Retina (tissue), 1 donor: ENCODE measurements at regions not wholly inside any gene's neighbourhood (a gene's known extent, or its start where the extent isn't known, plus 50 kb on each side); places are given as distances from the start of the nearest gene placed in this dataset.

Experiments used
- DNase-seq: peaks from one replicate; pipeline ENCODE4 v3.0.0-alpha.2; 2016

DNA sequence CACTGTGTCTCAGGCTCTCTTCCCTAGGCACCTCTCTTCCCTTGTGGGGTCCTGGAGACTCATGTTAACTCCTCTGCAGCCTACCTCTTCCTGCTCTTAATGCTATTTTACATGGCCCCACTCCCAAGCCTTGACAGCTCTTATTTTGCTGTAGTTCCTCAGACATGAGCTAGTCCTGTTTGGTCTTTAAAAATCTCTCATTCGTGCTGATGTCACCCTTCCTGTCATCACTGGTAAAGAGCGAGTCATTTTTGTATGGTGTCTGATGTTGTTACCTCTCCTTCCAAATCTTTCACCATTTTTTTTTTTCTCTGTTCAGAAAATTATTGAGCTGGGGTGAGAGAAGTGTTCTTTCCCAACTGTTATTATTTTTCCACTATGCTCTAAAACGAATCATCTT, 84.8 kb upstream of the ZBED5 start:
- no peak for DNase-seq

DNA sequence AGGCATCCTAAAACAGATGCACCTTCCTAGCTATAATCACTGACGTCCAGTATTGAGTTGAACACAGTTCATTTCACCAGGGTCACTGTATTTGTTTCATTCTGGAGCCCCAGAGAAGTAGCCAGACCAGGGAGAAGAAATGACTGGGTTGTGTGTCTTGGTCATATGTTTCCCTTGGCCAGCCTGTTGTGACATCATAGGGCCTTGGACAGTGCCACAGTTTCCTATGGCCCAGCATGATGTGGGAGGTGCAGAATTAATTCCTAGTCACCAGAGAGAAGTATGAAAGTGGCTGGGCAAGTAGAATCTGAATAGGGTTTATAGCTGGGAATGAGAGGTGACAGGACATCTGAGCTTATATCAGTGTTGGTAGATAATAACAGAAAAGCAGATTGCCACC, 84.0 kb upstream of the ZBED5 start:
- DNase-seq: no peak

GRCh38 chr11:10941414-10941813, 83.6 kb upstream of the ZBED5 start:
- no peak for DNase-seq

GRCh38 chr11:10938650-10939387, 81.0 kb upstream of the ZBED5 start:
- no peak for DNase-seq

DNA sequence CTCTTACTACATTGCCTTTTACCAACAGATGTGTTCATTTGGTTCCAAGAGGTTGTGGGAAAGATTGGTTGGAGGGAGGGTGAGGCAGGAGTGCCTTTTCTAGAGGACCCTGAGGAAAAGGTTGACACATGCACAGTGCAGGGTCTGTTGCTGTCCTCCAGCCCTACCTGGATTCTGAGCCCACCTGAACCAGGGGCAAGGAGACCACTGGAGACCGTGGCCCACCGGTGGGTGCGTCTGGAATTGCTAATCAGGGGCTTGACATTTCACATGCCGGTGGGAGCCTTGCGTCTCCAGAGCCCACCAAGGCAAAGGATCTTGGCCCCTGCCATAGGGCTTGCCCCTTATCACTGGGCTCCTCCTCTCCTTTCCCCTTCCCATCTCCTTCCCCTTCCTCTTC, 80.4 kb upstream of the ZBED5 start:
- no peak for DNase-seq

GRCh38 chr11:10937385-10937771, 79.5 kb upstream of the ZBED5 start:
- peak; percentile 25 for DNase-seq

GRCh38 chr11:10936626-10937384, 79.0 kb upstream of the ZBED5 start:
- no peak for DNase-seq

- DNase-seq: no peak
Measured at GRCh38 chr11:10935015-10935559, 77.2 kb upstream of the ZBED5 start.

DNA sequence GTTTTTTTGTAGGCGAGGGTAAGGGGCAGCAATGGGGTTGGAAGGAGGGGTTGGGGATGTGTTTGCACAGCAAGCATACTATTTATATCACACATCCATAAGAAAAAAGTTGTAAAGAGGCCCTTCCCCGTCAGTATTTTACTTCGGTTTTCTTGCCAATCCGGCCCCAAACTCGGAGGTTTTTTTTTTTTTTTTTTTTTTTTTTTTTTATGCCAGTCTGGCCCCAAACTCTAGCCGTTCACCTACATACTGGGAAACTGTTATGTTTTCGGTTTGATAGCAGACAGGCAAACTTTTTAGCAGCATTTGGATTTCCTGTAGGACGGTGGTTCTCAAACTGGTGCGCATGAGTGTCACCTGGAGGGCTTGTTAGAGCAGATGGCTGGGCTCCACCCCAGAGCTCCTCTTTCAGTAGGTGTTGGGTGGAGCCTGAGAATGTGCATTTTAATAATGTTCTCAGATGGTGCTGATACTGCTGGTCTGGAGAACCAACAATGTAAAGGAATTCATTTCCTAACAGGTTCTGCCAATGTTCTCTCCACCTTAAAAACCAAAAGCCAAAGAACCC, 76.5 kb upstream of the ZBED5 start:
- no peak for DNase-seq

GRCh38 chr11:10933455-10934292, 75.8 kb upstream of the ZBED5 start:
- peak; percentile 93 for DNase-seq

DNA sequence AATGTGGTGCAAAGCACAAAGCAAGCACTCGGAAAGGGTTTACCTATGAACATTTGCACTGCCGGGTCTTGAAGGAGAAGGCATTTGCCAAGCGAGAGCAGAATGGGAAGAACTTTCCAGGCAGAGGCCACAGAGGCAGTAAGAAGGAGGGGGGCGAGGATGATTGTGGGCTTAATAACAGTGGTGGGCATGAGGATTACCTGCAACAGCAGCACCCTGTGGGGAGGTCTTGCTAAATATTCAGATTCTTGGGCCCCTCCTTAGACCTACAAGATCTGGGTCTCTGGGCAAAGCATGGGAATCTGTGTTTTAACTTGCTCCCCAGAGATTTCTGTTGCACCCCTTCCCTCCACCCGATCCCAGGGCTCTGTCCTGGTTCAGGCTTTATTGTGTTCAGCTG, 75.1 kb upstream of the ZBED5 start:
- DNase-seq: peak; percentile 15

GRCh38 chr11:10931761-10932670, 74.2 kb upstream of the ZBED5 start:
- no peak for DNase-seq

GRCh38 chr11:10930972-10931760, 73.3 kb upstream of the ZBED5 start:
- DNase-seq: peak; percentile 89

DNA sequence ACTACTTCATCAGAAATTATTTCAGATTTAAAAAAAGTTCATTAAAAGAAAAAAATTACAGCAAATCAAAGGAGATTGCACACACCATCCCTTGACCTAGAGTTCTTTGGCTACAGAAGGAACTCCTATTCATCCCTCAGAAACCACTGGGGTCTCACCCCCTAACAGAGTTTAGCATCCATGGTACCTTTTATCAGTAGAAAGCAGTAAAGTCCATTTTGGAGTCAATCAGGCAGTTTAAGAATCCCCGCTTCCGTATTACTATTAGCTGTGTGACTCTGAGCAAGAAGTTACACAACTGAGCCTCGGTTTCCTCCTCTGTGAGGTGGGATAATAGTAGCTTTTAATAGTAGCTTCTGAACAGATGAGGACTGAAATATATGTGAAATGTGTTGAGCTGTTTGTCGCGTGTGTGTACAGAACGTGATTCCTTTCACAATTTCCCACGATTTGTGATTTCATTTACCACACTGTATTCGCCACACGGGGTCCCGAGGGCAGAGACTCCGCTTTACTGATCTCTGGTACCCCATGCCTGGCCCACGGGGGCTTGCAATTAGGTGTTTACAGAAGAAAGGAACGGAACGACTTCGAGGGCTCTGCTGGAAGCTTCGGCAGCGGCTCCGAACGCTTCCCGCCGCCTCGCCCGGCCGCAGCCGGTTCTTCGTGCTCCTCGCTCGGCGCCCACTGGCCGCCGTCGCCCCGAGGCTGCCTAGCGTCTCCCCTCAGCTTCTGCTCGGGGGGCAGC, 72.5 kb upstream of the ZBED5 start:
- DNase-seq: no peak

DNA sequence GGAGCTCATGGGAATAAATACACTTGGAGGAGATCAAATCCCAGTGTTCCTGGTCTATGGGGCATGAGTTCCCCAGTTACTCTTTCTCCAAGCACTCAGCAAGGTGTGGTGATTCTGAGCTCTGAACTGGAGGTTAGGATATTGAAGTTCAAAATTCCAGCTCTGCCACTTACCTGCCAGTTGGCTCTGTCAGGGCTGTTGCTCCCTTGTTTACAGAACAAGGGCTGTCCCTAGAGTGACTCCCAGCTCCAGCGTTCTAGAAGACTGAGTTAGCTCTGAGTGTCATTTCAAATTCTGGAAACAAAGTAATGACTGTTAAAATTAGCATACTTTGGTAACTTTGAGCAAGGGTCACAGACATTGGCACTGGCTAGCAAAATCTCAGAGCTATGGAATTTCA, 69.7 kb upstream of the ZBED5 start:
- DNase-seq: peak; percentile 8

- no peak for DNase-seq
Measured at GRCh38 chr11:10926801-10927211, 69.0 kb upstream of the ZBED5 start.

- no peak for DNase-seq
Measured at GRCh38 chr11:10925149-10925926, 67.5 kb upstream of the ZBED5 start.

- no peak for DNase-seq
Measured at GRCh38 chr11:10923882-10924281, 66.0 kb upstream of the ZBED5 start.

DNA sequence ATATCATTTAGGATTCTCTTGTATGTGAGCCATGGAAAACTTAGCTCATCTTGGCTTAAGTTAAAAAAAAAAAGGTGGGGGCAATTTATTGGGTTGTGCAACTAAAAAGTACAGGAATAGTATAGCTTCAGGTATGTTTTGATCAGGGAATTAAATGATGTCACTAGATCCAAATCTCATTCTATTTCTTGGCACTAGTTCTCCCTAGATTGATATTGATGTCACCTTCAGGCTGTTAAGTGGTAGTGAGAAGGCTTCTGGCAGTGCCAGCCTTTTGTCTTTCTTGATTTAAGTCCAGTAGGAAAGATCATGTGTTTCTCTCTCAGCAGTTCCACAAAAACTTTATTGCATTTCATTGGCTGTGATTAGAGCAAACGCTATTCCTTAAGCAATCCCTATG, 65.0 kb upstream of the ZBED5 start:
- no peak for DNase-seq
